ENCODE measurements at regions not wholly inside any gene's neighbourhood (a gene's known extent, or its start where the extent isn't known, plus 50 kb on each side); places are given as distances from the start of the nearest gene placed in this dataset.
"Not testable (repeated sequence)": the region's sequence is repeated elsewhere in the genome, so short reads cannot be mapped to it uniquely, and the experiment has no call there.

DNA sequence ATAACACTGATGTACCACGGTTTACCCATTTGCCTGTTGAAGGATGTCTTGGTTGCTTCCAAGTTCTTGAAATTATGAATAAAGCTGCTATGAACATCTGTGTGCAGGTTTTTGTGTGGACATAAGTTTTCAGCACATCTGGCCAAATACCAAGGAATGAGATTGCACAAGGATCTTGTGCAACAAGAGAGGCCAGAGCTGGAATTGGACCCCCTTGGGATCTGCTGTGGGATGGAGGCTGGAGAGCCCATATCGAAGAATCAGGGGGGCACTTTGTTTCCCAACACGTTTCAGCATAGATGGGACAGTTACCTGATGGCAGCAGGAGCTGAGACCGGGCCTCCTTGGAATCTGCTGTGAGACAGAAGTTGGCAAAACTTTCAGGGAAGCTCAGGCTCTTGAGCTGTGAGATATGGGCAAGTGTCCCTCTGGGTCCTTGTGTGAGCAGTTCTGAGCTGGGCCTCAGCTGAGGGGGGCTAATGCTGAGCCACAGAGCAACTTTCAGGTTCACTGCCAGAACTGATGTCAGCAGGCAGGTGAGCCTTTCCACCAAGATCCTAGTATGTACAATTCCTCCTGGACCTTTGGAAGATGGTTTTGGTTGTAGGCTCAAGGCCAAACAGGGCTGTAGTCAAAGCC, 115.2 kb upstream of the RAB18 start:
- no peak for DNase-seq

DNA sequence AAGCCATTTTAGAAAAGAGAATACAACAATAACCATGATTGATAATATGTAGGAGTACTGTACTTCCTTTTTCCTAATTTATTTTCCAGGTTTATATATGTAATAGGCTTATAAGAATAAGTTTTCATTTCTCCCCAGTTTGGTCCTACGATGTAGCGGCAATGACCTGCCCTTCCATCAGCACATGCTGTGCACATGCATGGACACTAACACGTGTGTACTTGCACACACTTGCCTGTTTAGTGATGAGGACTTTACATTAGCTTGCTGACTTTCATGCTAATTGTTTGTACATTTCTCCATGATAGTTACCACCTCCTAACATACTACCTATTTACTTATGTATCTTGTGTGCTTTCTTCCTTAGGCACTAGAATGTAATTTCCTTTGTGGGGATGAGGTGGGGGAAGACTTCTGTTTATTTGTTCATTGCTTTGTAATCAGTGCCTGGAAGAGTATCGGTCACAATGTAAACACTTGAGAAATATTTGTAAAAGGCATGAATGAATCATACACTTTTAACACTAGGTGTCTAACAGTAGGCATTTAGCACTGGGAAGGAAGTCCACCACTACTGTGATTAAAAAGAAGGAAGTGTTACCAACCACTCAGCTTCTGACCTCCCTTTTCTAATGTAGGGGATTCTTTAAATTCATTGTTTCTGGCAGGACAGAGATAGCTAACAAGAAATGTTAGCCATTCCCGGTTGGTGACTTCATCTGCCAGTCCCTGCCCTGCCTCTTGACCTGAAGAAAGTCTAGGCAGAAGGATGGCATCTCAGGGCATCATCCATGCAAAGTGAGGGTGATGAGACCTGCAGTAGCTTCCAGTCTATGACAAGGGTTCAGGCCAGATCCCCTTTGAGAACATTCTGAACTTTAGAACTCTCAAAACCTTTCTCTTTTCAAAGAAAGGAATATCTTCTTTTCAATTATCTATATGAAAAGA, 120.2 kb upstream of the RAB18 start:
- no peak for DNase-seq

DNA sequence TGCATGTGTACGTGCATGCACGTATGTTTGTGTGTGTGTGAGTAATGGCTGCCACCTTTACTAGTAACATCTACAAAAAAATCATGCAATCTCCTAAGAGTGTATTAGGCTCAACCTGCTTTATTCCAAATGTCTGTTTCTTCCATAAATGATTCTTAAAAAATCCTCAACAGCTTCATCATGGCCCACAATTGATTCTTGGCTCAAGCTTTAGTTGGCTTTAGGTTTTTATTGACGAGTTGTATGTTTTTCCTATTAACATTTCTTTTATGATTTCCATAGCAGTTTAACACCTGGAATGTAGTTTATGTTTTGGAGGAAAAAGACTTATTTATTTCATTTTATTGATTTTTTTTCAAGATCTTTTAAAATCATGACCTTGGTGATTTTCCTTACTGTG, 121.9 kb upstream of the RAB18 start:
- no peak for DNase-seq

DNA sequence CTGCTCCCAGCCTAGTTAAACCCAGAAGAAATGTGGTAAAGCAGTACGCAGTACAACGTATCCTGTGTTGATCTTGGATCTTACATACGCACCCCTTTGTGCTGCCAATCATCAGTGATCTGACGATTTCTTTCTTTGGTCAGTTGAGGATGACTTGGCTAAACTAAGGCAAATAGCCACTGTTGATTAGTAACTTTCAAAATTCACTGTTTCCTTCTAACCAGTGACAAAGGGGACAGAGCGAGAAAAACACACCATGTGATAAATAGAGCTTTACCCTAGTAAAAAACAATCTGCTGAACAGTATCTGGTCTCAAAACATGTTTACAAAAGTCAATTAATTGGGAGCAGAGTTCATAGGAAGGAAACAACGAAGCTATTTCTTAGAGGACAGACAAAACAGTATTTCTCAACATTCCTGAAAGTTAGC, 123.2 kb upstream of the RAB18 start:
- no peak for DNase-seq

DNA sequence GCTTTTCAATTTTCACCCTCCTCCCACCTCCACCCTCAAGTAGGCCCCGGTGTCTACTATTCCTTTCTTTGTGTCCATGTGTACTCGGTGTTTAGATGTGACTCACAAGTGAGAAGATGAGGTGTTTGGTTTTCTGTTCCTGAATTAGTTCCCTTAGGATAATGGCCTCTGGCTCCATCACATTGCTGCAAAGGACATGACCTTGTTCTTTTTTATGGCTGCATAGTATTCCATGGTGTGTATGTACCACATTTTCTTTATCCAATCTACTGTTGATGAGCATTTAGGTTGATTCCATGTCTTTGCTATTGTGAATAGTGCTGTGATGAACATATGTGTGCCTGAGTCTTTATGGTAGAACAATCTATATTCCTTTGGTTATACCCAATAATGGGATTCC, 125.1 kb upstream of the RAB18 start:
- DNase-seq = not testable (repeated sequence)

DNA sequence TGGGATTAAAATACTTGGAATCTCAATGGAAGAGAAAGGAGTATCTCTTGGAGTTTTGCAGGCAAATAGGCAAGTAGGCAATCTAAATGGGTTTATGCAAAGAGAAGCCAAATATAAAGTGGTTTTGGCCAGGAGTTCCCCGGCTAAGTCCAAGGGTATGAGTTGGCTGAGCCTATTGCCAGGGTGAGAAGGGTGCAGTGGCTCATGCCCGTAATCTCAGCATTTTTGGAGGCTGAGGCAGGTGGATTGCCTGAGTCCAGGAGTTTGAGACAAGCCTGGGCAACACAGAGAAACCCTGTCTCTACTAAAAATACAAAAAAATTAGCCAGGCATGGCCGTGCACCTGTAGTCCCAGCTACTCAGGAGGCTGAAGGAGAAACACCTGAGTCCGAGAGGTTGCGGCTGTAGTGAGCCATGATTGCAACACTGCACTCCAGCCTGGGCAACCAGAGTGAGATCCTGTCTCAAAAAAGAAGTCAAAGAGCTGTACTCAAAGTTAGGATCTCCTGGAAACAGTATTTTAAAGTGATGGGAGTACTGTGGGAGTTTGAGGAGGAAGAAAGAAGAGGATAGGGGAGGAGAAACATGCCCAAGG, 130.4 kb upstream of the RAB18 start:
- no peak for DNase-seq

DNA sequence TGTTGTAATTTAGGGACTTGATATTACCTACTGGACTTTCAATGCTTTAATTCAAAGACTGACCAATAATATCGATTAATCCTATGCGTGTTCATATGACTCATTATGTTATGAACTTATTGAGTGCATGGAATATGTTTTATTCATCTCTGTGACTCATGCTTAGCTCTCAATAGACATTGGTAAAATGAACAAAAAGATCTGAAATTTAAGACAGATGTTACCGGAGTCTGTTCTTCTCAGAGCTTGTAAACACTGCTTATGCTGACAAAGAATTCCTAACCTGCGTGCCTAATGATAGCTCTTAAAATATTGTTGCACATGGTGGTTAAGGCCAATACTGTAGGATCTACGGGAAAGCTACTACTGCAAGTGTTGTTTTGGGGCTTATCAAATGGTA, 131.5 kb upstream of the ACBD5 start:
- no peak for DNase-seq

DNA sequence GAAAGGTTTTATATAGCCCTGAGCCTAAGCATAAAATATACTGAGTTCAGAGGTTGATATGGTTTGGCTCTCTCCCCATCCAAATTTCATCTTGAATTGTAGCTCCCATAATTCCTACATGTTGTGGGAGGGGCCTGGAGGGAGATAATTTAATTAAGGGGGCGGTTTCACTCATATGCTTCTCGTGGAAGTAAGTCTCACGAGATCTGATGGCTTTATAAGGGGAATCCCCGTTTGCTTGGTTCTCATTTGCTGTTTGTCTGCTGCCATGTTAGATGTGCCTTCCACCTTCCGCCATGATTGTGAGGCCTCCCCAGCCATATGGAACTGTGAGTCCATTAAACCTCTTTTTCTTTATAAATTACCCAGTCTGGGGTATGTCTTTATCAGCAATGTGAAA, 130.8 kb upstream of the ACBD5 start:
- not testable (repeated sequence) for DNase-seq

DNA sequence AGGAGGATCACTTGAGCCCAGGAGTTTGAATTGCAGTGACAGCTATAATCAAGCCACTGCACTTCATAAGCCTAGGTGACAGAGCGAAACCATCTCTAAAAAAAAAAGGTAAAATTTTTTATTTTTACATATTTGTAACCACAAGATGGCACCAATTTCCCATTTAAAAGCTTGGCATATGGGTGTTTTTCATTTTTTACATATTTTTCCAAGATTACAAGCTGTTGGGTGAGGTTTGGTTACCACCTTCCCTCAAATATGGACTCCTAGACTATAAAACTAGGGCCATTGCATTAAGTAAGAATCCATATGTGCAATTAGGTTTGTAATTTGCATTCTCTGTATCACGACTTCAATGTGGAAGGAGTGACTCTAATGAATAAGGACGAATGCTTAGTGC, 129.3 kb upstream of the ACBD5 start:
- no peak for DNase-seq

DNA sequence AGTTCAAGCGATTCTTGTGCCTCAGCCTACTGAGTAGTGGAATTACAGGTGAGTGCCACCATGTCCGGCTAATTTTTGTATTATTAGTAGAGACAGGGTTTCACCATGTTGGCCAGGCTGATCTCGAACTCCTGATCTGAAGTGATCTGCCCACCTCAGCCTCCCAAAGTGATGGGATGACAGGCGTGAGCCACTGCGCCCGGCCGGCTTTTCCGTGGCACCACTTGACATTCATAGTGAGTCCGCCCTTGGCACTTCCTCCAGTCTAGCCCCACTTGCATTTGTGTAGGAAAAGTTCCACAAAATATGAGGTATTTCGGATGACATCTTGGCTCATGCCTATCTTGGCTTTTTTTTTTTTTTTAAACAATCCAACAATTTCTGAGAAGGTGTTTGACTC, 128.1 kb upstream of the ACBD5 start:
- no peak for DNase-seq

DNA sequence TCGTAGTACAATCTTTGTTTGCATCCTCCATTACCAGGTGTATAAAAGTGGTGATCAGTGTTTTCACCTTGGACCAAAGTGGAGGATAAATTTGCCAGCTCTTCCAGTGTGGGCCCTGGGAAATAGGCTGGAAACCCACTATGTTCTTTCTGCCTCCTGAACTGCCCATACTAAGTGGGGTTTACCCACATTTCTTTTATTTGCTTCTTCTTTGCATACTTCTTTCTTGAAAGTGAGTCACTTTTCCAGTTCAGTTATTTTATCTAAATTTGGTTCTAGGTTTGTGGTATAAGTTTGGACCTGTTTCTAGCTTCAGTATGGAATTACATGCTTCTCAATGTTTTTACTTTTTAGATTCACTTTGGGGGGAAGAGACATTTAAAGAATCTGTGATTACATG, 126.2 kb upstream of the ACBD5 start:
- DNase-seq = no peak

DNA sequence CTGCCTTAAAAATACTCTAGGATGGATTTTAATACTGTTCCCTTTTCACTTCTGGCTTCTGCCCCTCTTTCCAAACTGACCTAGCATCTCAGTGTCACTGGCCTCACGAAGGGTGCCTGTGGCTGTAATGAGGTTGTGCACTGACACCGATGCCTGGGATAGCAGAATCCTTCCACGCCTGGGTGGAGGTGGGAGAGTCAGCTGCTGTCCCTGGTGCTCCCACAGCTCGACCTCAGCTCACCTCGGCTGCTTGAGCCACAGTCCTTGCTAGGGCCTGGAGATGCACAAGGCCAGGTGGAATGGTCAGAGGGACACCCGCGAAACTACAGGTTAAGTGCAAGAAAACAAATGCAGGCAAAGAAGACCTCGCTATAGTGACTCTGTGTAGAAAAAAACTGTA, 123.4 kb upstream of the ACBD5 start:
- DNase-seq = no peak

DNA sequence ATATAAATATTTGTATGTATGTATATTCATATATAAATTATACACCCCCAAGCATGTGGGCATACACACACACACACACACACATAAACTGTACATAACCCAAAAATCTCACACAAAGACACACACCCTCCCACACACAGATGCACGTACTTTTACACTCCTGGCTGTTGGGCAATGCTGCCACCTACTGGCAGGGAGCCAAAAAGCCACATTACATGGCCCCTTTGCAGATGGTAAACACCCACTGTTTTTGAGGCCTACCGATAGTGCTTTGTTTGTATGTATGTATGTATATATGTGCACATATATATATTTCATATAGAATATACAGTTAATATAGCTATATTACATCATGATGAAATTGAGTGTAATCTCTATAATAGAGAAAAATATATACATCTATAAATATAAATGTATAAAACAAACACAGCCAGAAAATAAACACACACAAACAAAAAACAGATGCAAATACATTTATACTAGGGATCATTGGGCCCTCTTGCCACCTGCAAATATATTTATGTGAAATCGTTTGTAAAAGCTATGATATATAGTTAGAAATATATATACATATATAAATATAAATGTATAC, 120.1 kb upstream of the ACBD5 start:
- peak in 45 of 56 donors; percentile 5 to 81 (median 41) for DNase-seq

DNA sequence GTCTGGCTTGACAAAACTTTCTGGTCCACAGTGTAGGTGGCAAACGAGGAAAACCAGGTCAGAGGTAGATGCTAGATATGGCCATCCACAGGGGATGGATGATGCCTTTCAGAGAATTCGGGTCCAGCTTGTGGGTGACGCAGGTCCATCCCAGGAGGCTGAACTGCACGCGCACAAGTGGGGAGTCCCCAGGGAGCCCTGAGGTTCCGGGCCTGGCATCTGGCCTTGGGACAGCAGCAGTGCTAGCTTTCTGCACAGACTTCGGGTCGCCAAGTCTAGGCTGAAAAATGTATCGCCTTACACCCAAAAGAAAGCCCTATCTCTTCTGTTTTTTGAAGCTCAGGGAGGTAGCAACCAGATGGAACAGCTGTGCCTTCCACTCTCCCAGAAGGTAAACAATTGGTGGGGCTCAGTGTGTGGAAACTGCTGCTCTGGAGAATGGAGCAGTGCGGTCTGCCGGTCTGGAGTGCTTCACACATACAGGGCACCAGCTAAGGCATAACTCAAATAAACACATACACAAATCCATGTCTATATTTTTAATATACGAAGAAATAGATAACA, 119.3 kb upstream of the ACBD5 start:
- no peak for DNase-seq

DNA sequence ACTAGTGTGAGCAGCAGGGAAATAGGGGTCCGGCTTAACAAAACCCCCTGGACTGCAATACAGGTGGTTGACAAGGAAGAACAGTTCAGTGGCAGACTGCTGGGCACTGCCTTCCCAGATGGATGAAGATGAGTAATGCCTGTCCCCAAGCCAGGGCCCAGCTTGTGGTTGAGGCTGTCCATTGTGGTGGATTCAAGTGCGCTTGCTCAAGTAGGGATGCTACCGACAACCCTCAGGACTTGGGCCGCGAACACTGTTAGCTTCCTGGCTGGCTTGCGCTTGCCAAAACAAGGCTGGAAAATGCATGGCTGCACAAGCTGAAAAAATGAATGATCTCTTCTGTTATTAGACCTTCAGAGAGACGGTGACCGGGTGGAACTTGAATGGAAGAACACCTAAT, 116.1 kb upstream of the ACBD5 start:
- no peak for DNase-seq

DNA sequence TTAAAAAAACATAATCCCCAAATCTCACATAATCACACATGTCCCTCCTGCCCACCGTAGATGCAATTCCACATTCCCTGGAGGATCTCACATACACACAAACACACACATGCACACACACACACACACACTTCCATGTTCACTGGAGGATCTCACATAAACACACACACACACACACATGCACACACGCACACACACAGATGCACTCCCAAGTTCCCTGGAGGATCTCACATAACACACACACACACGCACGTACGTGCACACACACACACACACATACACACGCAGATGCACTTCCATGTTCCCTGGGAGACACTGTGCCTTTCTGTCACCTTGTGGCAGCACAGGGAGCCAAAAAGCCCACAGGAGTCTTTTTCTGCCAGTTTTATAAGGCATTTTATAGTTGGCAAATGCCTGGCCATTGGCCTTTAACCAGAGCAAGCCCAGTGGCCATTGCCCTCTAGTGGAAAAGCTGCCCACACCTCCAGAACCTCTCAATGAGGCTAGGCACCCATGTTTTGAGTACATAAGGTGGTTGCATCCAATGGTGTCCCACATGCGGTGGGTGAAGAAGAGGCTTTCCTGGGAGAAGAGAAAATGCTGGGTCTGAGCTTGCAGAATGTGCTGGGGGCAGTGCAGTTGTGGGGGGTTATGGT, 115.4 kb upstream of the ACBD5 start:
- DNase-seq = no peak

DNA sequence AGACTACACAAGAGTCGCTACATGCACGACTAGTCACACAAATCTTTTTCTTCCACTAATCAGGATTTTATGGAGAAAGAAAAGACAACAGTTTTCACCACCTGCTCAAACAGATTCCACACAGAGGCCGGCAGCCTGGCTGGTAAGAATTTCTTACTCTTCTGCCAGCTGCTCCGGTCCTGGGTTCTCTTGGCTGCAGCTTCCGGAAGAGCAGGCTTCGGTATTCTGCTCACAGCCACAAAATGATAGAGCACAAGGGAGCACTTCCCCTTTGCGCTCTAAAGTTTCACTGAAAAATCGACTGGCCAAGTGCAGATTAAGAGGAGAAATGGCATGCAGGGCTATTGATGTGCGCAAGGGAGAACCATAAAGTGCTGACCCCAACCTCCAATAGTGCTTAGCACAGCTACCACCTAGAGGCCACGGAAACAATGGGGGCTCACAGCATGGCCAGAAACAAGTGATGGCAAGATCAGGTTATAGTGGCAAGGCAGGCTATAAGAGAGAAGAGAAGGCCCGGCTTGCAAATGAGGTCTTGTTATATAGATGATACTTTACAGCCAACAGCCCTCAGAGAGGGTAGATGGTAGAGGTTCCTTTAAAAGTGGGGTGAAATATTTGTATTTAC, 114.2 kb upstream of the ACBD5 start:
- peak in 5 of 56 donors; percentile 3 to 23 (median 10) for DNase-seq

DNA sequence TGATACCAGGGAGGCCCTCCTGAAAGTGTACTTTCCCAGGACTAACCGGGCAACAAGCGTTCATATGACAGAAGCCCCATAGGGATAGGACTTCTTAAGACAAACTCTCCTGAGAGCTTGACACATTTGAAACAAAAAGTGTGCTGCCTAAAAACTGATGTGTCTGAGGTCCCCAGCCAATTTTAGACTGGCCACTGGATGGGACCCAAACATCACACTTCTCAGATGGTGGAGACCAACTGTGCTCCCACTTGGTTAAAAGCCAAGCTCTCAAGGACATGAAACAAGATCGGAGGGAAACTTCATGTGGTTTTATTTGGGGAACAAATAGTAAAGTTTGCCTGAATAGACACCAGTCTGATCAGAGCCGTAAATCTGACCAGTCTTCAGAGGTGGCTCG, 113.5 kb upstream of the ACBD5 start:
- not testable (repeated sequence) for DNase-seq

DNA sequence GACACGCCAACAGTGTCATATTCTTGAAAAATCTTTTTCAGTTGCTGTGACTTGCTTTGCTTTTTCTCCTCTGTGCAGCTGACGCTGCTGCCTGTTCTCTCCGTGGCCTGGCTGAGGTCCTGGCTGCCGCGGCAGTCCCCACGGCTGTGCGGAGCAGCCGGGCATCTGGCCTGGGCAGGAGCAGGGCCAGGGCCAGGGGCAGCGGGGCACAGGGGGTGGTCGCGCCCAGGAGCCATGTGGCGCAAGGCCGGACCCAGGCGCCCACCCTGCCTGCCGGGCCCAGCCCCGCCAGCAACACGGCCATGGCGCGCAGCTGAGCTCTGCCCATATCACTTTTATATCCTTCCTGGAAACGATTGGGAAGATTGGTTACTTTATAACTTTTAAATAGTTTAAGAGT, 109.4 kb upstream of the ACBD5 start:
- no peak for DNase-seq

DNA sequence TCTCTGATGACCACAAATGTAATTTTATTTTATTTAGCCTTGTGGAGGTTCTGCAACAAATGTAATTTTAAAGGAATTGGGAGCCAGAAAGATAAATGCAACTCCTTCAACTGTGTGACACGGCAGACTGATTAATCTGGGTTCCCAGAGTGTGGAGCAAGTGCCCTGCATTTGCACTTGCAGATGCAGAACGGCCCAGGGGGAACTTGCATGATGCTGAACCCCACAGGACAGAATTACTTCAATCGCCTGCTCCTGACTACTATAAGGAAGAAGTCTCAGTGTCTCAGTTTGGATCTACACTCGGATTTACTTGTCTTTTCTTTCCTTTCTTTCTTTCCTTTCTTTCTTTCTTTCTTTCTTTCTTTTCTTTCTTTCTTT, 107.2 kb upstream of the ACBD5 start:
- DNase-seq = not testable (repeated sequence)

DNA sequence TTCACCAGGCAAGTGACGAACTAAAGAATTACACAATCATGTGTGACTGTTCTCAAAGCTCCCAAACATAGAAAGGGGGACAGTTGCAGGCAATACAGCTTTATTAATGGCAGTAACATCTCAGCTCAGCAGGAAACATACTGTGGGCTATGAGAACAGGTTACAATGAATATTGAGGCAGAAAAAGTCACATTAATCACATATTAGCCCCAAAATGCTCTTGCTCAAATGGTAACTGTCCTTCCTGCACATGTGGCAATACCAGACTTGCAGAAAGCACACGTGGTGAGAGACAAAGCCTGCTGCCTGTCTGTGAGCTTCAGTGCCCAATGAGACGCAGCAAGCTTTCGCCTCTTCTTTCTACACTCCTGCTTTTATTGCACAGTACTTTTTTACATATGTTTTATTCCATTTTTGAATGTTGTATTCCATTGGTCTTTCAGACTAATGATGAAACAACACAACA, 104.9 kb upstream of the ACBD5 start:
- DNase-seq = no peak
